Transverse colon (tissue), 4 donors: ENCODE measurements at regions not wholly inside any gene's neighbourhood (a gene's known extent, or its start where the extent isn't known, plus 50 kb on each side); places are given as distances from the start of the nearest gene placed in this dataset.

Source experiments
- DNase-seq: peaks from one replicate; pipeline ENCODE4 v3.0.0-alpha.2; 2019
- H3K27ac ChIP-seq, 4 donors: fragments of 200-600 bp; sonication (generic); 2 replicates each; pipeline ENCODE4 v1.5.1; 2016 to 2018; ENCODE audit warnings: inconsistent platforms in 4 of 4
- H3K27me3 ChIP-seq: fragments of 200-600 bp; sonication (generic); 2 replicates; pipeline ENCODE4 v1.5.1; 2017; ENCODE audit warnings: inconsistent platforms
- H3K36me3 ChIP-seq, 4 donors: fragments of 200-600 bp; sonication (generic); 2 replicates each; pipeline ENCODE4 v1.5.1; 2017 to 2019; ENCODE audit warnings: inconsistent platforms in 4 of 4
- H3K4me1 ChIP-seq, 4 donors: fragments of 200-600 bp; sonication (generic); 2 replicates each; pipeline ENCODE4 v1.5.1; 2017 to 2020; ENCODE audit warnings: inconsistent platforms in 4 of 4
- H3K4me3 ChIP-seq, 4 donors: fragments of 200-600 bp; sonication (generic); 1 replicate in 1 of 4; 2 replicates in 3 of 4; pipeline versions ENCODE4 v1.5.1 to v1.6.1; 2017 to 2019; ENCODE audit warnings: inconsistent platforms in 4 of 4
- H3K9me3 ChIP-seq, 2 donors: fragments of 200-600 bp; sonication (generic); 2 replicates each; pipeline ENCODE4 v1.5.1; 2017 to 2019; ENCODE audit warnings: inconsistent platforms in 2 of 2
- CTCF ChIP-seq, 5 experiments: fragments of 200-600 bp in 3 of 5; fragments of 450-650 bp in 2 of 5; sonication (generic) in 3 of 5; IDR thresholded peaks; 1 replicate in 2 of 5; 2 replicates in 3 of 5; pipeline ENCODE4 v1.5.1; 2016 to 2017; ENCODE audit warnings: antibody characterized with exemption in 5 of 5, inconsistent platforms in 3 of 5, mild to moderate bottlenecking in 2 of 5, moderate library complexity in 1 of 5
- EP300 ChIP-seq: sonication (generic); formaldehyde crosslinking; IDR thresholded peaks from one replicate; pipeline ENCODE4 v1.6.1; 2017; ENCODE audit warnings: antibody characterized with exemption, low read depth
- POLR2A ChIP-seq: fragments of 450-650 bp; IDR thresholded peaks from one replicate; pipeline ENCODE4 v1.6.1; 2016; ENCODE audit warnings: antibody characterized with exemption, mild to moderate bottlenecking, moderate library complexity
- POLR2AphosphoS5 ChIP-seq, 3 donors: sonication (generic); formaldehyde crosslinking; IDR thresholded peaks; one replicate each; pipeline ENCODE4 v1.6.1; 2016; ENCODE audit warnings: antibody characterized with exemption in 3 of 3
- WGBS, 2 donors: methylation state at CpG; one replicate each; pipeline ENCODE4 v1.1.5; 2018; ENCODE audit warnings: low coverage in 1 of 2; 5-methylcytosine and 5-hydroxymethylcytosine counted together
- in situ Hi-C, 4 donors: fragments of 200-750 bp; cut with MboI; loops; one replicate each; pipeline versions ENCODE4 v1.15.0 to v1.15.1; 2017; ENCODE audit warnings: low sequenced_read_pairs in 3 of 4, low pct_ligation_motif_present in 1 of 4, low pct_unique_long_range_greater_than_20kb in 1 of 4
- intact Hi-C: fragments of 100-400 bp; cut with DNase I; formaldehyde crosslinking; loops from one replicate; pipeline ENCODE4 v1.15.1; 2023; ENCODE audit warnings: low total_unique reads

- H3K4me1 ChIP-seq = no peaks in the 10 kb centered on the region
- WGBS, 2 donors = 72 to 89% methylated on average over 2 to 3 of the region's 3 CpGs
- intact Hi-C loops (no loop called here), in situ Hi-C loops (no loop called here)
- no peak for TF ChIP-seq POLR2A
- TF ChIP-seq EP300 = no peak
- TF ChIP-seq CTCF (IDR thresholded peaks at IDR 0.05) = no peak
- TF ChIP-seq POLR2AphosphoS5 (IDR thresholded peaks at IDR 0.05) = no peak
- no peak for DNase-seq
- H3K27me3 ChIP-seq = no peaks in the 10 kb centered on the region
- H3K27ac ChIP-seq = no peak overlapping the region
- no peak overlapping the region for H3K4me3 ChIP-seq
- no peaks in the 10 kb centered on the region for H3K36me3 ChIP-seq
- no peaks in the 10 kb centered on the region for H3K9me3 ChIP-seq
Observed at GRCh38 chr2:129698593-129698992, 280.9 kb upstream of the RAB6C start.

GRCh38 chr2:129699781-129700573 lies 279.5 kb upstream of the RAB6C start:
- H3K4me3 ChIP-seq = no peak overlapping the region
- no peak for TF ChIP-seq POLR2A
- TF ChIP-seq CTCF (IDR thresholded peaks at IDR 0.05) = no peak
- no peak for TF ChIP-seq EP300
- TF ChIP-seq POLR2AphosphoS5 (IDR thresholded peaks at IDR 0.05) = no peak
- in situ Hi-C loops = no loop called here
- no peaks in the 10 kb centered on the region for H3K36me3 ChIP-seq
- H3K27me3 ChIP-seq = no peaks in the 10 kb centered on the region
- H3K9me3 ChIP-seq = no peaks in the 10 kb centered on the region
- H3K27ac ChIP-seq = no peak overlapping the region
- intact Hi-C loops = no loop called here
- DNase-seq = no peak
- WGBS, 2 donors = 76 to 77% methylated on average over 2 to 10 of the region's 10 CpGs
- no peaks in the 10 kb centered on the region for H3K4me1 ChIP-seq

GRCh38 chr2:129702416-129703176 lies 276.9 kb upstream of the RAB6C start:
- no peak overlapping the region for H3K4me3 ChIP-seq
- H3K4me1 ChIP-seq = no peaks in the 10 kb centered on the region
- in situ Hi-C loops = no loop called here
- no peaks in the 10 kb centered on the region for H3K27me3 ChIP-seq
- 71% methylated on average over 3 to 4 of the region's 4 CpGs for WGBS, 2 donors
- DNase-seq = no peak
- intact Hi-C loops = no loop called here
- no peak overlapping the region for H3K27ac ChIP-seq
- no peaks in the 10 kb centered on the region for H3K36me3 ChIP-seq
- no peaks in the 10 kb centered on the region for H3K9me3 ChIP-seq
- TF ChIP-seq POLR2AphosphoS5 (IDR thresholded peaks at IDR 0.05) (no peak), CTCF (IDR thresholded peaks at IDR 0.05) (no peak), POLR2A (no peak), EP300 (no peak)

GRCh38 chr2:129705085-129705484 lies 274.4 kb upstream of the RAB6C start:
- Histone ChIP-seq H3K4me1 (no peaks in the 10 kb centered on the region), H3K4me3 (no peak overlapping the region), H3K27ac (no peak overlapping the region), H3K36me3 (no peaks in the 10 kb centered on the region), H3K27me3 (no peaks in the 10 kb centered on the region), H3K9me3 (no peaks in the 10 kb centered on the region)
- intact Hi-C loops = no loop called here
- in situ Hi-C loops = no loop called here
- TF ChIP-seq POLR2A (no peak), CTCF (IDR thresholded peaks at IDR 0.05) (no peak), EP300 (no peak), POLR2AphosphoS5 (IDR thresholded peaks at IDR 0.05) (no peak)
- no peak for DNase-seq
- 78 to 89% methylated on average over 4 to 6 of the region's 6 CpGs for WGBS, 2 donors
